ENCODE measurements at regions not wholly inside any gene's neighbourhood (a gene's known extent, or its start where the extent isn't known, plus 50 kb on each side); places are given as distances from the start of the nearest gene placed in this dataset.

- Histone ChIP-seq H3K4me1 (ENCODE audit: control insufficient read depth in 2 of 3, insufficient read depth in 2 of 3, low read depth in 1 of 3, low read length in 3 of 3) (no peaks in the 10 kb centered on the region), H3K9ac (ENCODE audit: low read length in 3 of 3) (no peak overlapping the region), H3K27ac (ENCODE audit: low read depth in 2 of 2, low read length in 2 of 2) (no peak overlapping the region), H3K36me3 (ENCODE audit: control insufficient read depth in 2 of 3, insufficient read depth in 3 of 3, low read length in 3 of 3) (no peaks in the 10 kb centered on the region), H3K9me3 (ENCODE audit: control insufficient read depth in 2 of 3, insufficient read depth in 1 of 3, low read length in 3 of 3) (no peaks in the 10 kb centered on the region), H3K4me3 (ENCODE audit: low read length in 3 of 3) (no peak overlapping the region), H3K27me3 (ENCODE audit: control insufficient read depth, insufficient read depth, low read length) (no peaks in the 10 kb centered on the region)
- FAIRE-seq (no peak), DNase-seq (no peak)
- intact Hi-C loops (cut with DNase I) = no loop called here
- no peak for TF ChIP-seq CTCF (IDR thresholded peaks at IDR 0.05; ENCODE audit: borderline replicate concordance, extremely low read depth, insufficient read depth)
Observed at GRCh38 chrY:7938982-7939718, 1027.6 kb upstream of the AMELY start.

GRCh38 chrY:7936831-7937230 is 1025.3 kb upstream of the AMELY start:
- TF ChIP-seq CTCF (IDR thresholded peaks at IDR 0.05; ENCODE audit: borderline replicate concordance, extremely low read depth, insufficient read depth) = no peak
- intact Hi-C loops (cut with DNase I) = no loop called here
- Histone ChIP-seq H3K27ac (ENCODE audit: low read depth in 2 of 2, low read length in 2 of 2) (no peak overlapping the region), H3K4me1 (ENCODE audit: control insufficient read depth in 2 of 3, insufficient read depth in 2 of 3, low read depth in 1 of 3, low read length in 3 of 3) (no peaks in the 10 kb centered on the region), H3K27me3 (ENCODE audit: control insufficient read depth, insufficient read depth, low read length) (no peaks in the 10 kb centered on the region), H3K36me3 (ENCODE audit: control insufficient read depth in 2 of 3, insufficient read depth in 3 of 3, low read length in 3 of 3) (no peaks in the 10 kb centered on the region), H3K4me3 (ENCODE audit: low read length in 3 of 3) (no peak overlapping the region), H3K9me3 (ENCODE audit: control insufficient read depth in 2 of 3, insufficient read depth in 1 of 3, low read length in 3 of 3) (no peaks in the 10 kb centered on the region), H3K9ac (ENCODE audit: low read length in 3 of 3) (no peak overlapping the region)
- DNase-seq (no peak), FAIRE-seq (no peak)

GRCh38 chrY:7936046-7936445 is 1024.5 kb upstream of the AMELY start:
- Histone ChIP-seq H3K9me3 (ENCODE audit: control insufficient read depth in 2 of 3, insufficient read depth in 1 of 3, low read length in 3 of 3) (no peaks in the 10 kb centered on the region), H3K36me3 (ENCODE audit: control insufficient read depth in 2 of 3, insufficient read depth in 3 of 3, low read length in 3 of 3) (no peaks in the 10 kb centered on the region), H3K27ac (ENCODE audit: low read depth in 2 of 2, low read length in 2 of 2) (no peak overlapping the region), H3K4me1 (ENCODE audit: control insufficient read depth in 2 of 3, insufficient read depth in 2 of 3, low read depth in 1 of 3, low read length in 3 of 3) (no peaks in the 10 kb centered on the region), H3K9ac (ENCODE audit: low read length in 3 of 3) (no peak overlapping the region), H3K4me3 (ENCODE audit: low read length in 3 of 3) (no peak overlapping the region), H3K27me3 (ENCODE audit: control insufficient read depth, insufficient read depth, low read length) (no peaks in the 10 kb centered on the region)
- intact Hi-C loops (cut with DNase I) = no loop called here
- DNase-seq (no peak), FAIRE-seq (no peak)
- no peak for TF ChIP-seq CTCF (IDR thresholded peaks at IDR 0.05; ENCODE audit: borderline replicate concordance, extremely low read depth, insufficient read depth)

DNA sequence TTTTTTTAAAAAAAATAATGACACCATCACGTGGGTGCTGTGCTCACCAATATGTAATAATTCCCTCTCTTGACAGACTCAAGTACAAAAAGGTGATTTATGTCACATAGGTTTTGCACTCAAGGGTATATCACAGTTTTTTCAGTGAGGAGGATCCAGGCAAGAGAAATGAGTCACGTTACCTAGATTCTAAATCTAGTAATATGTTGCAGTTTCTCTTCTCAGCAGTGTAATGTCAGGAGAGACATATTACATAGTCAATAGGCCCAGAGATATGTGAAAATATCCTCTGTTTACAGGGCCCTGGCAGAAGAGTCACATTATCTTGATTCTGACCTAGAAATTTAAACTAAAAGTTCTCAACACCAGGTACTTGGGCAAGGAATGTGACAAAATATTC is 1024.1 kb upstream of the AMELY start:
- no peaks in the 10 kb centered on the region for H3K4me1 ChIP-seq (ENCODE audit: control insufficient read depth in 2 of 3, insufficient read depth in 2 of 3, low read depth in 1 of 3, low read length in 3 of 3)
- no peaks in the 10 kb centered on the region for H3K36me3 ChIP-seq (ENCODE audit: control insufficient read depth in 2 of 3, insufficient read depth in 3 of 3, low read length in 3 of 3)
- H3K9ac ChIP-seq (ENCODE audit: low read length in 3 of 3) = no peak overlapping the region
- H3K4me3 ChIP-seq (ENCODE audit: low read length in 3 of 3) = no peak overlapping the region
- intact Hi-C loops (cut with DNase I) = no loop called here
- no peak for TF ChIP-seq CTCF (IDR thresholded peaks at IDR 0.05; ENCODE audit: borderline replicate concordance, extremely low read depth, insufficient read depth)
- FAIRE-seq (no peak), DNase-seq (no peak)
- H3K27ac ChIP-seq (ENCODE audit: low read depth in 2 of 2, low read length in 2 of 2) = no peak overlapping the region
- no peaks in the 10 kb centered on the region for H3K9me3 ChIP-seq (ENCODE audit: control insufficient read depth in 2 of 3, insufficient read depth in 1 of 3, low read length in 3 of 3)
- no peaks in the 10 kb centered on the region for H3K27me3 ChIP-seq (ENCODE audit: control insufficient read depth, insufficient read depth, low read length)
